ENCODE measurements at regions not wholly inside any gene's neighbourhood (a gene's known extent, or its start where the extent isn't known, plus 50 kb on each side); places are given as distances from the start of the nearest gene placed in this dataset.

- DNase-seq = no peak
These were observed 432.5 kb upstream of the FAM47C start for GRCh38 chrX:36575670-36576069.

GRCh38 chrX:36577006-36577405 lies 431.2 kb upstream of the FAM47C start:
- Mint-ChIP-seq H3K4me1 (ENCODE audit: low read depth, unreplicated experiment) (peaks cover 11% of the 10 kb centered on the region), H3K36me3 (ENCODE audit: unreplicated experiment) (no peaks in the 10 kb centered on the region), H3K27ac (ENCODE audit: unreplicated experiment) (no peak overlapping the region), H3K4me3 (ENCODE audit: unreplicated experiment) (no peak overlapping the region), H3K27me3 (ENCODE audit: unreplicated experiment) (no peaks in the 10 kb centered on the region), H3K9me3 (ENCODE audit: unreplicated experiment) (no peaks in the 10 kb centered on the region)
- DNase-seq = no peak
- TF ChIP-seq, protein P1, sequence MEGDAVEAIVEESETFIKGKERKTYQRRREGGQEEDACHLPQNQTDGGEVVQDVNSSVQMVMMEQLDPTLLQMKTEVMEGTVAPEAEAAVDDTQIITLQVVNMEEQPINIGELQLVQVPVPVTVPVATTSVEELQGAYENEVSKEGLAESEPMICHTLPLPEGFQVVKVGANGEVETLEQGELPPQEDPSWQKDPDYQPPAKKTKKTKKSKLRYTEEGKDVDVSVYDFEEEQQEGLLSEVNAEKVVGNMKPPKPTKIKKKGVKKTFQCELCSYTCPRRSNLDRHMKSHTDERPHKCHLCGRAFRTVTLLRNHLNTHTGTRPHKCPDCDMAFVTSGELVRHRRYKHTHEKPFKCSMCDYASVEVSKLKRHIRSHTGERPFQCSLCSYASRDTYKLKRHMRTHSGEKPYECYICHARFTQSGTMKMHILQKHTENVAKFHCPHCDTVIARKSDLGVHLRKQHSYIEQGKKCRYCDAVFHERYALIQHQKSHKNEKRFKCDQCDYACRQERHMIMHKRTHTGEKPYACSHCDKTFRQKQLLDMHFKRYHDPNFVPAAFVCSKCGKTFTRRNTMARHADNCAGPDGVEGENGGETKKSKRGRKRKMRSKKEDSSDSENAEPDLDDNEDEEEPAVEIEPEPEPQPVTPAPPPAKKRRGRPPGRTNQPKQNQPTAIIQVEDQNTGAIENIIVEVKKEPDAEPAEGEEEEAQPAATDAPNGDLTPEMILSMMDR (IDR thresholded peaks at IDR 0.05; ENCODE audit: partially characterized antibody, unreplicated experiment) = no peak

More at GRCh38 chrX:36575670-36576069, 432.5 kb upstream of the FAM47C start:
- TF ChIP-seq, protein P1 (IDR thresholded peaks at IDR 0.05; ENCODE audit: partially characterized antibody, unreplicated experiment) = no peak
- Mint-ChIP-seq H3K9me3 (ENCODE audit: unreplicated experiment) (no peaks in the 10 kb centered on the region), H3K27ac (ENCODE audit: unreplicated experiment) (no peak overlapping the region), H3K27me3 (ENCODE audit: unreplicated experiment) (no peaks in the 10 kb centered on the region), H3K4me3 (ENCODE audit: unreplicated experiment) (no peak overlapping the region), H3K36me3 (ENCODE audit: unreplicated experiment) (no peaks in the 10 kb centered on the region), H3K4me1 (ENCODE audit: low read depth, unreplicated experiment) (peaks cover 6% of the 10 kb centered on the region)

DNA sequence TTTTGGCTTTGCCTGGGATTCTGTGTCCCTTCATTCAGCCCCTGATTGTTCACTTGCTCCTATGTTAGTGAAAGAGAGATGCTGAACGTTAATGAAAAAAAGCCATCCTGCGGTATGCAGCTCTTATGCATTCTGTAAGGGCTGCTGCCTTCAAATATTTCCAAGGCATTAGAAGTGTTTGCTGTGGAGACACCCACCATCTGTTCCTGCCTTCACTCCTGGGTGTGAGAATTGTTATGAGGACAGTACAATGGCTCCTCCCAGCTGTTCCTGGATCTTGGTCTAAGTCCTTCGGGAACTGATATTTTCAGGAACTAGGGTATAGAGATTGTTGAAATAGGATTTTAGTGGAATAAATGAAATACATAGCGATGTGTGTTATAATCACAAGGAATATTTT lies 427.1 kb upstream of the FAM47C start:
- Mint-ChIP-seq H3K36me3 (ENCODE audit: unreplicated experiment) (no peaks in the 10 kb centered on the region), H3K4me1 (ENCODE audit: low read depth, unreplicated experiment) (peaks cover 19% of the 10 kb centered on the region), H3K9me3 (ENCODE audit: unreplicated experiment) (no peaks in the 10 kb centered on the region), H3K27ac (ENCODE audit: unreplicated experiment) (peak overlapping the region; percentile 78), H3K4me3 (ENCODE audit: unreplicated experiment) (peak overlapping the region; percentile 72), H3K27me3 (ENCODE audit: unreplicated experiment) (no peaks in the 10 kb centered on the region)
- TF ChIP-seq, protein P1 (IDR thresholded peaks at IDR 0.05; ENCODE audit: partially characterized antibody, unreplicated experiment) = no peak
- DNase-seq = no peak

DNA sequence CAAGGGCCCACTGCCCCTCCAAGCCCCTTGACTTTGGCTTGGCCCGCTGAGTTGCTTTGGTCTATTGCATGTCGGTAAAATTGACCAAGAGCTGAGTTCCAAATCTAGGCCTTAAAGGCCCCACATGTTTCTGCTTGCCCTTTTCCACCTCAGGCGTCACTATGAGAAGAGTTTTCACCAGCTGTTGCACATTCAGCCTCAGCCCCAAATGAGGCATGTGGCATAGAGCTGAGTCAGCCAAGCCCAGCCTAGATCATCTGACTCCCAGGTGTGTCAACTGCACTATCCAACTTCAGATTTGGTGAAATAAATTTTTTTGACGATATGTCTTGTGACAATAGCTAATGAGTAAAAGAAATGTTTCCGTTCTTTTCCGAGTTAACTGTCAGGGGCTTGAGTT lies 424.5 kb upstream of the FAM47C start:
- peaks cover 17% of the 10 kb centered on the region for H3K4me1 Mint-ChIP-seq (ENCODE audit: low read depth, unreplicated experiment)
- no peak overlapping the region for H3K4me3 Mint-ChIP-seq (ENCODE audit: unreplicated experiment)
- H3K27me3 Mint-ChIP-seq (ENCODE audit: unreplicated experiment) = no peaks in the 10 kb centered on the region
- H3K27ac Mint-ChIP-seq (ENCODE audit: unreplicated experiment) = no peak overlapping the region
- H3K36me3 Mint-ChIP-seq (ENCODE audit: unreplicated experiment) = no peaks in the 10 kb centered on the region
- no peak for DNase-seq
- H3K9me3 Mint-ChIP-seq (ENCODE audit: unreplicated experiment) = no peaks in the 10 kb centered on the region
- TF ChIP-seq, protein P1 (IDR thresholded peaks at IDR 0.05; ENCODE audit: partially characterized antibody, unreplicated experiment) = no peak

DNA sequence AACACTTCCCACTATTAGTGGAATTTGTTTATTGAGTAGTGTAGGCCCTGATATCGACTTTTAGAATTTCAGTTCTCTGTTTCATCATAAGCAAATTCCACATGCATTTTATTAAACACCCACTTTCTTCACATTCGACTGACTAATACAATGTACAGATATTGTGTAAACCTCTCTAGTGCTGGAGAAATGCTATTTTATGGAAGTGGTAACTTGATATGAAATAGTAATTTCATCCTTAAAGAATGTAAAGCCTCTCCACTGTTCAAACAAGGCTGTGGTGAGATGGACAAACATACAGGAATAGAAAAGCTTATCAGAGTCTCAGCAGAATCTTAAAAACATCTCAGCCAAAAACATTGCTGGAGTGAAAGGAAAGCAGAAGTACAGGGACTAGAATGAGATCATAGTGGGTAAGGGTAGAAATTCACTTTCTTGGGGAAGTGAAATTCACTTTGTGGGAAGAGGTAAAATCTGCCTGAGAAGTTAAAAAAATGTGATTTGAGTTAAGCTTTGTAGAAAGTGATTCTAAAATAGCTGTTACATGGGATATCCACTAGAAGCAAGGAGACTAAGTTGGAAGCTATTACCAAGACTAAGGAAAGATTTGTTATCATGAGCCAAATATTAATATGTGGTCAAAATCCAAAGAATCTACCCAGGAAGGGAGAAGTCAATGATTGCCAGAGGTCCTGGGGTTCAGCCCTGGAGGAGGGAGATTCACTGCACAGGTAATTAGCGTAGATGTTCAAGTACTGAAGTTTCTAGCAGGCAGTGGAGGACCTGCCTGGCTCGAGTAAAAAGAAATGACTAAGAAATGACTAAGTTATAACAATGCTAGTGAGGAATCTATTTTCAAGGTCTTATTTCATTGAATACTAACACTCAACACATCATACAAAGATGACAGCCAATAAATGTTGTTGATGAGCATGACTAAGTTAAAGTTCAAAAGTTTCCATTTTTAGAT lies 398.3 kb upstream of the FAM47C start:
- Mint-ChIP-seq H3K27ac (ENCODE audit: unreplicated experiment) (no peak overlapping the region), H3K4me3 (ENCODE audit: unreplicated experiment) (no peak overlapping the region), H3K4me1 (ENCODE audit: low read depth, unreplicated experiment) (no peaks in the 10 kb centered on the region), H3K27me3 (ENCODE audit: unreplicated experiment) (no peaks in the 10 kb centered on the region), H3K36me3 (ENCODE audit: unreplicated experiment) (no peaks in the 10 kb centered on the region), H3K9me3 (ENCODE audit: unreplicated experiment) (no peaks in the 10 kb centered on the region)
- DNase-seq = no peak
- TF ChIP-seq, protein P1 (IDR thresholded peaks at IDR 0.05; ENCODE audit: partially characterized antibody, unreplicated experiment) = no peak

Measured in glutamatergic neuron (in vitro differentiated cells).